PC-9 (cell line): ENCODE measurements at regions not wholly inside any gene's neighbourhood (a gene's known extent, or its start where the extent isn't known, plus 50 kb on each side); places are given as distances from the start of the nearest gene placed in this dataset.

Source experiments
- BruUV-seq: library from RNA; stranded (reverse); fragments of 400-500 nt; replicated peaks from 2 replicates; lab custom pipeline; 2021; lab: Mats Ljungman, UMichigan
- CTCF ChIA-PET: fragments of 300-600 bp; sonication (Branson Sonifier 250); formaldehyde crosslinking; loops from one replicate; lab custom pipeline; 2022; ENCODE audit warnings: antibody characterized with exemption; lab: Charles Lee
- POLR2A ChIA-PET: fragments of 300-600 bp; sonication (Branson Sonifier 250); formaldehyde crosslinking; loops from one replicate; lab custom pipeline; 2022; ENCODE audit warnings: antibody characterized with exemption; ENCODE audit not compliant: unreplicated experiment; lab: Charles Lee
- DNase-seq, 2 experiments: peaks; one replicate each; pipeline versions ENCODE4 v3.0.0 to v3.0.0-alpha.2; 2015 to 2022; ENCODE audit warnings: mixed read lengths in 1 of 2
- H2AFZ ChIP-seq: fragments of 200-600 bp; sonication (generic); 2 replicates; pipeline ENCODE4 v1.8.1; 2017; ENCODE audit warnings: antibody characterized with exemption
- H3F3A ChIP-seq: fragments of 200-600 bp; sonication (generic); 2 replicates; pipeline ENCODE4 v1.8.1; 2017; ENCODE audit warnings: antibody characterized with exemption, mild to moderate bottlenecking, low read depth; ENCODE audit not compliant: insufficient read depth
- H3K27ac ChIP-seq: fragments of 200-600 bp; sonication (generic); 2 replicates; pipeline ENCODE4 v1.6.1; 2016; ENCODE audit warnings: mixed run types
- H3K27me3 ChIP-seq: fragments of 200-600 bp; sonication (generic); 2 replicates; pipeline ENCODE4 v1.6.1; 2016; ENCODE audit warnings: low read depth, mixed run types; ENCODE audit not compliant: insufficient read depth
- H3K36me3 ChIP-seq: fragments of 200-600 bp; sonication (generic); 2 replicates; pipeline ENCODE4 v1.6.1; 2016; ENCODE audit warnings: low read depth, mixed run types
- H3K4me1 ChIP-seq: fragments of 200-600 bp; sonication (generic); replicated peaks from 2 replicates; pipeline ENCODE4 v1.6.1; 2016; ENCODE audit warnings: mixed run types; ENCODE audit not compliant: insufficient read depth
- H3K4me2 ChIP-seq: fragments of 200-600 bp; sonication (generic); 2 replicates; pipeline ENCODE4 v1.6.1; 2017; ENCODE audit warnings: mixed run types
- H3K4me3 ChIP-seq: fragments of 200-600 bp; sonication (generic); 2 replicates; pipeline ENCODE4 v1.6.1; 2016; ENCODE audit warnings: mixed run types
- H3K79me2 ChIP-seq: fragments of 200-600 bp; sonication (generic); 2 replicates; pipeline ENCODE4 v1.6.1; 2017; ENCODE audit warnings: low read depth, mixed run types
- H3K9me2 ChIP-seq: fragments of 200-600 bp; sonication (generic); 2 replicates; pipeline ENCODE4 v1.8.1; 2017; ENCODE audit warnings: mild to moderate bottlenecking; ENCODE audit not compliant: insufficient read depth
- H3K9me3 ChIP-seq: fragments of 200-600 bp; sonication (generic); 2 replicates; pipeline ENCODE4 v1.8.1; 2016; ENCODE audit warnings: low read depth; ENCODE audit not compliant: insufficient read depth
- H4K20me1 ChIP-seq: fragments of 200-600 bp; sonication (generic); 2 replicates; pipeline ENCODE4 v1.8.1; 2017; ENCODE audit not compliant: insufficient read depth
- EZH2 ChIP-seq: fragments of 200-600 bp; sonication (generic); IDR thresholded peaks from 2 replicates; pipeline ENCODE4 v1.8.0; 2017; ENCODE audit warnings: antibody characterized with exemption, low read depth
- intact Hi-C: fragments of 100-400 bp; cut with micrococcal nuclease; formaldehyde crosslinking; loops from one replicate; pipeline ENCODE4 v1.10.0; 2022; ENCODE audit not compliant: unreplicated experiment
- TF ChIP-seq, protein P1 (sequence below): fragments of 200-600 bp; sonication (generic); conservative IDR thresholded peaks from 2 replicates; pipeline ENCODE4 v1.6.1; 2017; ENCODE audit warnings: mixed run types, antibody characterized with exemption, mild to moderate bottlenecking, moderate library complexity

DNA sequence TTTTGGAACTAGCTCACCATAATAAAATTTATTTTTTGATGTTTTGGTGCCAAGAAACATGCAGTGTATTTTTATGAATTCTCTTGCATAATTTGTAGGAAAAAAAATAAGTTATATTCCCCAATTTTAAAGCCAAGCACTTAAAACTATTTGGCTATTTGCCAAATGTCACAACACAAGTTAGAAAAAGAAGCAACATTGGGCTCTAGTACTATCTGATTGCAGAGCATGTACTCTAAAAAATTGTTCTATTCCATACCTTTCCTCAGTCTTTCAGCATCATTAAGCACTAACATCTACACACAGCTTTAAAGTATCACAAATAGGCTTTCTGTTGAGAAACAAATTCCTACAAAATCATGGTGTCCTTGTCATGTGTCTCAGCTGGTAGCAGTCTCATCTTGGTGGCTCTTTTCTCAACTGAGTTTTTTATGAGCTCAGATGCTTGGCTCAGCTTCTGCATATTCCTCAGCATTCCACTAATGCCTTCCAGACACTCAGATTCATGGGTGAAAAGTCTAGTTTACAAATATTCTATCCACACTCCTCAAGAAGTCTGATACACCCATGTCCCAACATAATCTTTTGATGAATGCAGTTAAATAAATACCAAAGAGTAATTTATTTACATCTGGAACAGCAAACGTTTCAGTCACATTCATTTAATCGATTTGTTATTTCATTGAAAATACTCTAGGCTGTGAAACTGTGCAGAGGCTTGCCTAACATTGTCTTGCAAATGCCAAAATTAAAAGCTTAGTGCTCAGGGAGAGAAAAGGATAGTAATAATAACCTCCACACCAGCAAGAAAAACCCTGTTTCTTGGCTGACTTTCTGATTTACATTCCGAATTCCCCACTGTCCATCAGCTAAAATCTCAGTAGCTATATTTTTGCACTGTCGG is 2209.9 kb downstream of the PCDH7 start:
- TF ChIP-seq, protein P1, sequence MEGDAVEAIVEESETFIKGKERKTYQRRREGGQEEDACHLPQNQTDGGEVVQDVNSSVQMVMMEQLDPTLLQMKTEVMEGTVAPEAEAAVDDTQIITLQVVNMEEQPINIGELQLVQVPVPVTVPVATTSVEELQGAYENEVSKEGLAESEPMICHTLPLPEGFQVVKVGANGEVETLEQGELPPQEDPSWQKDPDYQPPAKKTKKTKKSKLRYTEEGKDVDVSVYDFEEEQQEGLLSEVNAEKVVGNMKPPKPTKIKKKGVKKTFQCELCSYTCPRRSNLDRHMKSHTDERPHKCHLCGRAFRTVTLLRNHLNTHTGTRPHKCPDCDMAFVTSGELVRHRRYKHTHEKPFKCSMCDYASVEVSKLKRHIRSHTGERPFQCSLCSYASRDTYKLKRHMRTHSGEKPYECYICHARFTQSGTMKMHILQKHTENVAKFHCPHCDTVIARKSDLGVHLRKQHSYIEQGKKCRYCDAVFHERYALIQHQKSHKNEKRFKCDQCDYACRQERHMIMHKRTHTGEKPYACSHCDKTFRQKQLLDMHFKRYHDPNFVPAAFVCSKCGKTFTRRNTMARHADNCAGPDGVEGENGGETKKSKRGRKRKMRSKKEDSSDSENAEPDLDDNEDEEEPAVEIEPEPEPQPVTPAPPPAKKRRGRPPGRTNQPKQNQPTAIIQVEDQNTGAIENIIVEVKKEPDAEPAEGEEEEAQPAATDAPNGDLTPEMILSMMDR = no peak
- no peak for TF ChIP-seq EZH2
- H3F3A ChIP-seq = no peaks in the 10 kb centered on the region
- H3K9me2 ChIP-seq = no peaks in the 10 kb centered on the region
- H3K4me1 ChIP-seq = no peaks in the 10 kb centered on the region
- H3K79me2 ChIP-seq = no peaks in the 10 kb centered on the region
- DNase-seq = no peak
- intact Hi-C loops = no loop called here
- CTCF ChIA-PET = no interaction called here
- H3K9me3 ChIP-seq = no peaks in the 10 kb centered on the region
- H3K27me3 ChIP-seq = no peaks in the 10 kb centered on the region
- no peak overlapping the region for H3K4me3 ChIP-seq
- no peak overlapping the region for H3K27ac ChIP-seq
- no peaks in the 10 kb centered on the region for H4K20me1 ChIP-seq
- H2AFZ ChIP-seq = no peak overlapping the region
- no TSS peak for BruUV-seq
- no peak overlapping the region for H3K4me2 ChIP-seq
- POLR2A ChIA-PET = no interaction called here
- no peaks in the 10 kb centered on the region for H3K36me3 ChIP-seq

DNA sequence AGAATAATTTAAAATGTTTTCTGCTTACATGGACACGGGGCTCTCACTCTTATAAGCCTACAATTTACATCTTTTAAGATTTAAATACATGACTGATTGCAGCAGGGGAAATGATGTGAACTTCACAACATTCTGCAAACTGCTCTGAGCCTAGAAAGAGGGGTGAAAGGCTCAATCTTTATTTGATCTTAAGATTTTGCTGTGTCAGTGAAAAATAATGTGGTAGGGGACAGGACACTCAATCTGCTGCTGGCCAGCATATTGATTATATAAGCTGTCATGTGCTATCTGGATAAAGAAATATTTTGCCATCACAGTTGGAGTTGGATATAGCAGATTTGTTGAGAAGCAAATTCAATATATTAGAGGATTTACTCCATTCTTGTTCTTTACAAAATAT is 2210.5 kb downstream of the PCDH7 start:
- Histone ChIP-seq H3K4me1 (no peaks in the 10 kb centered on the region), H3K4me3 (no peak overlapping the region), H3K36me3 (no peaks in the 10 kb centered on the region), H3K9me3 (no peaks in the 10 kb centered on the region), H3K4me2 (no peak overlapping the region), H3K27ac (no peak overlapping the region), H2AFZ (no peak overlapping the region), H3K27me3 (no peaks in the 10 kb centered on the region), H3K9me2 (no peaks in the 10 kb centered on the region), H4K20me1 (no peaks in the 10 kb centered on the region), H3K79me2 (no peaks in the 10 kb centered on the region), H3F3A (no peaks in the 10 kb centered on the region)
- POLR2A ChIA-PET = no interaction called here
- BruUV-seq = no TSS peak
- TF ChIP-seq, protein P1 = no peak
- TF ChIP-seq EZH2 = no peak
- CTCF ChIA-PET = no interaction called here
- no peak for DNase-seq
- intact Hi-C loops = no loop called here

DNA sequence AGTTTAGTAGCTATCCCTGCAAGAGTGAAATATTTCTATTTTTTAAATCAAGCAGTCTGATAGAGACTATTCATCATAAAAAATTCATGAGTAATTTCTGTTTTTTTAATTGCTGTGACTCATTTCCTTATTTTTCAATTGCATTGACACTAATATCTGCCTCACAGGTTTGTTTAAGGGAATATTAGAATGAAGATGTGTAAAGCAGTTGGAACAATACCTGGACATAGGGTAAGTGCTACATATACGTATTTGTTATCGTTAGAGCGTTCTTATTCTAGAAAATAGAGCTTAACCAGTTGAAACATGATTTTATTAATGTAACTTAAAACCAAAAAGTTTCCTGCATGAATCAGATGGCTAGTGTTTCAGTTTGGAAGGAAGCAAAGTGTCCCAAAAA is 2211.3 kb downstream of the PCDH7 start:
- Histone ChIP-seq H3K4me3 (no peak overlapping the region), H3K27ac (no peak overlapping the region), H3K36me3 (no peaks in the 10 kb centered on the region), H2AFZ (no peak overlapping the region; the same call in 1 of the 2 replicates), H3K79me2 (no peaks in the 10 kb centered on the region), H3K9me3 (no peaks in the 10 kb centered on the region), H4K20me1 (no peaks in the 10 kb centered on the region), H3K4me1 (no peaks in the 10 kb centered on the region), H3K4me2 (no peak overlapping the region), H3K9me2 (no peaks in the 10 kb centered on the region), H3K27me3 (no peaks in the 10 kb centered on the region), H3F3A (no peaks in the 10 kb centered on the region)
- BruUV-seq = no TSS peak
- intact Hi-C loops = no loop called here
- CTCF ChIA-PET = no interaction called here
- POLR2A ChIA-PET = no interaction called here
- no peak for DNase-seq
- TF ChIP-seq, protein P1 = no peak
